Pancreas (tissue), 10 donors: ENCODE measurements at regions not wholly inside any gene's neighbourhood (a gene's known extent, or its start where the extent isn't known, plus 50 kb on each side); places are given as distances from the start of the nearest gene placed in this dataset.
A peak's percentile ranks its signal among the peaks of the same experiment; 100 is the strongest.

ENCODE experiments used
- ATAC-seq, 4 donors: fragments of 200-7000 bp; cut with Tn5 transposase; one replicate each; pipeline versions ENCODE4 v1.8.0 to v1.9.1; 2020; ENCODE audit warnings: mild to moderate bottlenecking in 4 of 4, moderate library complexity in 4 of 4
- DNase-seq, 6 donors: peaks; one replicate each; pipeline ENCODE4 v3.0.0-alpha.2; 2020
- FAIRE-seq: peaks from 2 replicates; lab custom pipeline; 2012; peaks lifted over from hg19 to GRCh38; lab: Jason Lieb, UNC
- H3K27ac ChIP-seq, 4 donors: fragments of 200-600 bp; sonication (generic); 1 replicate in 3 of 4; 2 replicates in 1 of 4; pipeline versions ENCODE4 v1.5.0 to v1.8.0; 2020
- H3K27me3 ChIP-seq, 4 donors: fragments of 200-600 bp; one replicate each; pipeline ENCODE4 v1.8.0; 2021
- H3K36me3 ChIP-seq, 3 donors: fragments of 200-600 bp; sonication (generic) in 1 of 3; one replicate each; pipeline versions ENCODE4 v1.5.0 to v1.8.0; 2020 to 2021
- H3K4me1 ChIP-seq, 3 donors: fragments of 200-600 bp; one replicate each; pipeline ENCODE4 v1.8.0; 2021
- H3K4me3 ChIP-seq, 4 donors: fragments of 200-600 bp; sonication (generic) in 2 of 4; one replicate each; pipeline versions ENCODE4 v1.5.0 to v1.8.0; 2020 to 2021
- H3K9me3 ChIP-seq, 4 donors: fragments of 200-600 bp; one replicate each; pipeline ENCODE4 v1.8.0; 2021
- CTCF ChIP-seq, 4 donors: fragments of 200-600 bp; sonication (generic) in 3 of 4; IDR thresholded peaks; one replicate each; pipeline versions ENCODE4 v1.5.0 to v1.8.0; 2021; ENCODE audit warnings: antibody characterized with exemption in 4 of 4
- WGBS, 2 donors: extraction: QIAGEN DNeasy Blood & Tissue Kit; methylation state at CpG; one replicate each; pipeline ENCODE4 v1.1.7; 2013; 5-methylcytosine and 5-hydroxymethylcytosine counted together
- intact Hi-C, 3 donors: fragments of 100-400 bp; cut with DNase I; formaldehyde crosslinking; loops; one replicate each; pipeline versions ENCODE4 v1.11.1 to v1.14.2; 2022
- donor health status: healthy with polysubstance abuse.
- donor health status: DM: no; HTN: no; CAD: no; lungs with moderate emphysema.
- donor health status: DM: no; HTN: no; CAD: no.
- donor health status: control.
- donor health status: control.
- donor health status: Bipolar disorder and iron deficiency.
- donor health status: DM: yes; HTN: yes; CAD: no.
- donor health status: DM: no; HTN: no; CAD: no.
- donor health status: DM: no; HTN: no; CAD: no.
- donor health status: DM: yes; HTN: yes; CAD: no.

- ATAC-seq: no peak
- Histone ChIP-seq H3K4me3 (no peak overlapping the region), H3K27me3 (no peaks in the 10 kb centered on the region), H3K27ac (no peak overlapping the region), H3K9me3 (no peaks in the 10 kb centered on the region), H3K36me3 (no peaks in the 10 kb centered on the region), H3K4me1 (no peaks in the 10 kb centered on the region)
- no peak for TF ChIP-seq CTCF (IDR thresholded peaks at IDR 0.05)
- 92 to 100% methylated on average over 1 of the region's 1 CpG for WGBS, 2 donors
- no peak for FAIRE-seq
- intact Hi-C loops: no loop called here
- DNase-seq: no peak
These were observed 51.1 kb upstream of the ROPN1 start for GRCh38 chr3:124043023-124043422.

GRCh38 chr3:124044956-124045355, 53.0 kb upstream of the ROPN1 start:
- WGBS, 2 donors: 82 to 96% methylated on average over 3 of the region's 3 CpGs
- Histone ChIP-seq H3K27me3 (no peaks in the 10 kb centered on the region), H3K4me1 (no peaks in the 10 kb centered on the region), H3K9me3 (no peaks in the 10 kb centered on the region), H3K27ac (no peak overlapping the region), H3K36me3 (no peaks in the 10 kb centered on the region), H3K4me3 (no peak overlapping the region)
- intact Hi-C loops: no loop called here
- no peak for ATAC-seq
- TF ChIP-seq CTCF (IDR thresholded peaks at IDR 0.05): no peak
- no peak for DNase-seq
- FAIRE-seq: no peak

- no peaks in the 10 kb centered on the region for H3K27me3 ChIP-seq
- no peak overlapping the region for H3K4me3 ChIP-seq
- no peaks in the 10 kb centered on the region for H3K4me1 ChIP-seq
- 85 to 86% methylated on average over 6 of the region's 6 CpGs for WGBS, 2 donors
- no peak overlapping the region for H3K27ac ChIP-seq
- DNase-seq: no peak
- ATAC-seq: no peak
- no peak for FAIRE-seq
- no peaks in the 10 kb centered on the region for H3K36me3 ChIP-seq
- TF ChIP-seq CTCF (IDR thresholded peaks at IDR 0.05): no peak
- H3K9me3 ChIP-seq: no peaks in the 10 kb centered on the region
- intact Hi-C loops: no loop called here
These were observed 57.3 kb upstream of the ROPN1 start for GRCh38 chr3:124048967-124049798.

GRCh38 chr3:124051636-124052035, 59.7 kb upstream of the ROPN1 start:
- intact Hi-C loops: no loop called here
- no peak for TF ChIP-seq CTCF (IDR thresholded peaks at IDR 0.05)
- H3K36me3 ChIP-seq: no peaks in the 10 kb centered on the region
- no peaks in the 10 kb centered on the region for H3K4me1 ChIP-seq
- ATAC-seq (no peak), FAIRE-seq (no peak), DNase-seq (no peak)
- H3K9me3 ChIP-seq: no peaks in the 10 kb centered on the region
- WGBS, 2 donors: 90 to 97% methylated on average over 6 of the region's 6 CpGs
- no peak overlapping the region for H3K27ac ChIP-seq
- H3K4me3 ChIP-seq: no peak overlapping the region
- H3K27me3 ChIP-seq: no peaks in the 10 kb centered on the region

- Histone ChIP-seq H3K27me3 (no peaks in the 10 kb centered on the region), H3K36me3 (no peaks in the 10 kb centered on the region), H3K9me3 (no peaks in the 10 kb centered on the region), H3K4me3 (no peak overlapping the region), H3K4me1 (no peaks in the 10 kb centered on the region), H3K27ac (no peak overlapping the region)
- intact Hi-C loops: no loop called here
- DNase-seq (no peak), FAIRE-seq (no peak), ATAC-seq (peak in 3 of 4 donors; percentile 56 to 69 (median 60))
- no peak for TF ChIP-seq CTCF (IDR thresholded peaks at IDR 0.05)
These were observed 61.9 kb upstream of the ROPN1 start for GRCh38 chr3:124053871-124054270.
